HG03108 (cell line): ENCODE measurements at regions not wholly inside any gene's neighbourhood (a gene's known extent, or its start where the extent isn't known, plus 50 kb on each side); places are given as distances from the start of the nearest gene placed in this dataset.

Experiments used
- ATAC-seq: cut with Tn5 transposase; IDR thresholded peaks from one replicate; pipeline ENCODE4 v1.9.1; 2021; ENCODE audit warnings: moderate library complexity; ENCODE audit not compliant: unreplicated experiment

GRCh38 chr4:111635646-111636045, 509.6 kb upstream of the FAM241A start:
- no peak for ATAC-seq

- ATAC-seq, result no peak
Observed at GRCh38 chr4:111636961-111637585, 508.2 kb upstream of the FAM241A start.

GRCh38 chr4:111639120-111639690, 506.0 kb upstream of the FAM241A start:
- no peak for ATAC-seq

- ATAC-seq, result no peak
Observed at GRCh38 chr4:111639876-111640275, 505.4 kb upstream of the FAM241A start.

- ATAC-seq, result peak; percentile 91
Observed at GRCh38 chr4:111641813-111642579, 503.3 kb upstream of the FAM241A start.

- no peak for ATAC-seq
Observed at GRCh38 chr4:111648056-111648455, 497.2 kb upstream of the FAM241A start.

GRCh38 chr4:111649308-111649707, 495.9 kb upstream of the FAM241A start:
- ATAC-seq, result no peak

GRCh38 chr4:111650146-111650545, 495.1 kb upstream of the FAM241A start:
- no peak for ATAC-seq

GRCh38 chr4:111650674-111651086, 494.6 kb upstream of the FAM241A start:
- ATAC-seq, result no peak

- ATAC-seq, result no peak
Observed at GRCh38 chr4:111652236-111652635, 493.0 kb upstream of the FAM241A start.

GRCh38 chr4:111652986-111653385, 492.3 kb upstream of the FAM241A start:
- no peak for ATAC-seq

- ATAC-seq, result no peak
Observed at GRCh38 chr4:111662496-111662895, 482.8 kb upstream of the FAM241A start.

GRCh38 chr4:111664308-111664945, 480.8 kb upstream of the FAM241A start:
- no peak for ATAC-seq

- ATAC-seq, result no peak
Observed at GRCh38 chr4:111666826-111667360, 478.4 kb upstream of the FAM241A start.

GRCh38 chr4:111671756-111672155, 473.5 kb upstream of the FAM241A start:
- ATAC-seq, result no peak

- ATAC-seq, result no peak
Observed at GRCh38 chr4:111675746-111676145, 469.5 kb upstream of the FAM241A start.

GRCh38 chr4:111676533-111676932, 468.7 kb upstream of the FAM241A start:
- ATAC-seq, result no peak

GRCh38 chr4:111678479-111678878, 466.8 kb upstream of the FAM241A start:
- no peak for ATAC-seq

- ATAC-seq, result no peak
Observed at GRCh38 chr4:111678908-111679307, 466.3 kb upstream of the FAM241A start.

GRCh38 chr4:111681270-111681669, 464.0 kb upstream of the FAM241A start:
- ATAC-seq, result no peak

GRCh38 chr4:111681751-111682150, 463.5 kb upstream of the FAM241A start:
- ATAC-seq, result no peak
